Neural cell (in vitro differentiated cells): ENCODE measurements at regions not wholly inside any gene's neighbourhood (a gene's known extent, or its start where the extent isn't known, plus 50 kb on each side); places are given as distances from the start of the nearest gene placed in this dataset.

ENCODE experiments used
- CTCF ChIP-seq: fragments of 450-650 bp; IDR thresholded peaks from 2 replicates; pipeline ENCODE4 v1.5.1; 2014; ENCODE audit warnings: antibody characterized with exemption, mild to moderate bottlenecking, moderate library complexity; ENCODE audit not compliant: poor library complexity, severe bottlenecking
- EP300 ChIP-seq: fragments of 450-650 bp; conservative IDR thresholded peaks from 2 replicates; pipeline ENCODE4 v1.6.1; 2014; ENCODE audit warnings: antibody characterized with exemption, mild to moderate bottlenecking, moderate library complexity; ENCODE audit not compliant: poor library complexity, severe bottlenecking
- EZH2 ChIP-seq: fragments of 200-600, 300-800 bp; shearing (Covaris generic), sonication (generic); IDR thresholded peaks from 2 replicates; pipeline ENCODE4 v1.6.1; 2014; ENCODE audit warnings: antibody characterized with exemption, low read length, borderline replicate concordance, mild to moderate bottlenecking; ENCODE audit not compliant: insufficient read depth, poor library complexity, severe bottlenecking
- POLR2AphosphoS5 ChIP-seq: IDR thresholded peaks from 2 replicates; pipeline ENCODE4 v1.6.1; 2012
- TAF1 ChIP-seq: IDR thresholded peaks from 2 replicates; pipeline ENCODE4 v1.6.1; 2012; ENCODE audit warnings: low read depth

- no peak for TF ChIP-seq CTCF
- peak; percentile 23 for TF ChIP-seq EP300
- TF ChIP-seq EZH2, result no peak
- no peak for TF ChIP-seq POLR2AphosphoS5
- TF ChIP-seq TAF1, result no peak
These were observed 488.1 kb downstream of the EBF1 start for GRCh38 chr5:158611581-158611980.
